NCI-H526 (cell line): ENCODE measurements at regions not wholly inside any gene's neighbourhood (a gene's known extent, or its start where the extent isn't known, plus 50 kb on each side); places are given as distances from the start of the nearest gene placed in this dataset.
A peak's percentile ranks its signal among the peaks of the same experiment; 100 is the strongest.

Experiments
- DNase-seq, 2 experiments: peaks; one replicate each; lab custom pipeline; 2025; lab: John Stamatoyannopoulos, UW

GRCh38 chr3:1823867-1824266, 274.8 kb upstream of the CNTN4 start:
- no peak for DNase-seq

GRCh38 chr3:1824359-1824758, 274.3 kb upstream of the CNTN4 start:
- no peak for DNase-seq

GRCh38 chr3:1828519-1828918, 270.1 kb upstream of the CNTN4 start:
- DNase-seq = no peak

GRCh38 chr3:1830851-1831250, 267.8 kb upstream of the CNTN4 start:
- DNase-seq = no peak

- no peak for DNase-seq
These were observed 266.3 kb upstream of the CNTN4 start for GRCh38 chr3:1832395-1832794.

- no peak for DNase-seq
These were observed 255.6 kb upstream of the CNTN4 start for GRCh38 chr3:1843111-1843510.

GRCh38 chr3:1847571-1847970, 251.1 kb upstream of the CNTN4 start:
- DNase-seq = no peak

GRCh38 chr3:1848935-1849334, 249.7 kb upstream of the CNTN4 start:
- DNase-seq = no peak

- no peak for DNase-seq
These were observed 245.7 kb upstream of the CNTN4 start for GRCh38 chr3:1852950-1853349.

GRCh38 chr3:1855841-1856240, 242.8 kb upstream of the CNTN4 start:
- DNase-seq = no peak

- DNase-seq = no peak
These were observed 227.9 kb upstream of the CNTN4 start for GRCh38 chr3:1870738-1871137.

- DNase-seq = no peak
These were observed 215.1 kb upstream of the CNTN4 start for GRCh38 chr3:1883534-1883933.

- no peak for DNase-seq
These were observed 206.2 kb upstream of the CNTN4 start for GRCh38 chr3:1892459-1892858.

- DNase-seq = no peak
These were observed 196.2 kb upstream of the CNTN4 start for GRCh38 chr3:1902416-1902815.

- DNase-seq = no peak
These were observed 195.6 kb upstream of the CNTN4 start for GRCh38 chr3:1903111-1903510.

- DNase-seq = no peak
These were observed 190.8 kb upstream of the CNTN4 start for GRCh38 chr3:1907911-1908310.

- DNase-seq = no peak
These were observed 189.8 kb upstream of the CNTN4 start for GRCh38 chr3:1908651-1909445.

- DNase-seq = no peak
These were observed 188.3 kb upstream of the CNTN4 start for GRCh38 chr3:1910322-1910721.

GRCh38 chr3:1929788-1930414, 168.8 kb upstream of the CNTN4 start:
- no peak for DNase-seq

GRCh38 chr3:1938975-1939374, 159.7 kb upstream of the CNTN4 start:
- DNase-seq = no peak

- peak in 1 of 2 experiments; percentile 48 for DNase-seq
These were observed 155.9 kb upstream of the CNTN4 start for GRCh38 chr3:1942781-1943180.

GRCh38 chr3:1943395-1944118, 155.1 kb upstream of the CNTN4 start:
- DNase-seq = no peak

- DNase-seq = no peak
These were observed 153.0 kb upstream of the CNTN4 start for GRCh38 chr3:1945698-1946097.
